HepG2 (cell line): ENCODE measurements at regions not wholly inside any gene's neighbourhood (a gene's known extent, or its start where the extent isn't known, plus 50 kb on each side); places are given as distances from the start of the nearest gene placed in this dataset.

ENCODE experiments used
- ATAC-seq: fragments of 200-7000 bp; cut with Tn5 transposase; 3 replicates; pipeline ENCODE4 v1.9.1; 2020; ENCODE audit warnings: mild to moderate bottlenecking, moderate library complexity
- BruUV-seq: library from RNA; stranded (reverse); fragments of 400-500 nt; replicated peaks from 2 replicates; lab custom pipeline; 2021; lab: Mats Ljungman, UMichigan
- CTCF ChIA-PET: fragments of 300-600 bp; formaldehyde crosslinking; extraction: SDS; loops from one replicate; lab custom pipeline; 2021; ENCODE audit warnings: low total read pairs, inconsistent platforms, low intra/inter-chr PET ratio; lab: Yijun Ruan, JAX
- POLR2A ChIA-PET: fragments of 350-600 bp; sonication (Branson Sonifier 250); formaldehyde crosslinking; loops from one replicate; lab custom pipeline; 2020; ENCODE audit warnings: antibody characterized with exemption, inconsistent platforms; lab: Yijun Ruan, JAX
- DNase-seq: peaks from one replicate; pipeline ENCODE4 v3.0.0-alpha.2; 2015; ENCODE audit warnings: low spot score
- FAIRE-seq: peaks from 3 replicates; lab custom pipeline; 2011; peaks lifted over from hg19 to GRCh38; lab: Jason Lieb, UNC
- H2AFZ ChIP-seq: one replicate; pipeline ENCODE4 v1.6.1; 2011; ENCODE audit warnings: low read length, inconsistent platforms
- H3K27ac ChIP-seq: fragments of 300-600 bp; 3 replicates; pipeline ENCODE4 v1.8.0; 2011; ENCODE audit warnings: mixed run types, mild to moderate bottlenecking, mixed read lengths, low read length, inconsistent platforms; ENCODE audit not compliant: insufficient read depth; ENCODE audit errors: extremely low read length
- H3K27me3 ChIP-seq, 2 experiments: fragments of 200-600 bp in 1 of 2; 2 replicates in 1 of 2; 3 replicates in 1 of 2; pipeline versions ENCODE4 v1.6.0 to v1.8.0; 2011; ENCODE audit warnings: low read length in 2 of 2, mild to moderate bottlenecking in 2 of 2, moderate library complexity in 2 of 2, inconsistent platforms in 1 of 2; ENCODE audit not compliant: insufficient read depth in 2 of 2, control insufficient read depth in 1 of 2
- H3K36me3 ChIP-seq, 2 experiments: fragments of 200-600 bp in 1 of 2; replicated peaks in 1 of 2; 2 replicates in 1 of 2; 3 replicates in 1 of 2; pipeline versions ENCODE4 v1.5.1 to v1.8.0; 2011; ENCODE audit warnings: low read length in 2 of 2, inconsistent platforms in 1 of 2; ENCODE audit not compliant: insufficient read depth in 2 of 2, control insufficient read depth in 1 of 2
- H3K4me1 ChIP-seq: 2 replicates; pipeline ENCODE4 v1.5.1; 2012; ENCODE audit warnings: low read length, inconsistent platforms; ENCODE audit not compliant: insufficient read depth
- H3K4me2 ChIP-seq: 2 replicates; pipeline ENCODE4 v1.6.0; 2011; ENCODE audit warnings: low read depth, low read length, inconsistent platforms
- H3K4me3 ChIP-seq, 3 experiments: fragments of 200-600 bp in 1 of 3; sonication (generic), shearing (Covaris generic) in 1 of 3; replicated peaks in 1 of 3; 2 replicates each; pipeline ENCODE4 v1.5.1; 2011 to 2016; ENCODE audit warnings: low read length in 3 of 3, inconsistent platforms in 2 of 3, low read depth in 2 of 3, mild to moderate bottlenecking in 2 of 3, control low read depth in 1 of 3, mixed read lengths in 1 of 3; ENCODE audit not compliant: insufficient read depth in 1 of 3
- H3K79me2 ChIP-seq: one replicate; pipeline ENCODE4 v1.6.1; 2011; ENCODE audit warnings: low read length, inconsistent platforms; ENCODE audit not compliant: insufficient read depth
- H3K9ac ChIP-seq: 2 replicates; pipeline ENCODE4 v1.6.0; 2011; ENCODE audit warnings: mild to moderate bottlenecking, low read depth, low read length, inconsistent platforms; ENCODE audit not compliant: insufficient read depth
- H3K9me3 ChIP-seq: 2 replicates; pipeline ENCODE4 v1.5.1; 2012; ENCODE audit warnings: mild to moderate bottlenecking, low read length
- H4K20me1 ChIP-seq: 2 replicates; pipeline ENCODE4 v1.6.0; 2011; ENCODE audit warnings: inconsistent platforms, mild to moderate bottlenecking, low read length, moderate library complexity; ENCODE audit not compliant: insufficient read depth
- ASH2L ChIP-seq: fragments of 300-600, 200-600 bp; sonication (generic); IDR thresholded peaks from 2 replicates; pipeline ENCODE4 v1.7.0; 2017; ENCODE audit warnings: low read depth, mild to moderate bottlenecking, moderate library complexity, mixed read lengths, low read length; ENCODE audit not compliant: insufficient read length
- BORCS8-MEF2B ChIP-seq: sonication (generic); formaldehyde crosslinking; IDR thresholded peaks from 2 replicates; pipeline ENCODE4 v1.8.0; 2022; ENCODE audit warnings: mild to moderate bottlenecking, missing genetic modification reagents
- GLI4 ChIP-seq: sonication (generic); formaldehyde crosslinking; IDR thresholded peaks from 2 replicates; pipeline ENCODE4 v1.5.1; 2020; ENCODE audit warnings: missing genetic modification reagents, mild to moderate bottlenecking, moderate library complexity, borderline replicate concordance
- KDM5B ChIP-seq: sonication (generic); formaldehyde crosslinking; IDR thresholded peaks from 2 replicates; pipeline ENCODE4 v1.4.0; 2020; ENCODE audit warnings: missing genetic modification reagents, mild to moderate bottlenecking, borderline replicate concordance
- KLF12 ChIP-seq: sonication (generic); formaldehyde crosslinking; IDR thresholded peaks from 2 replicates; pipeline ENCODE4 v1.4.0; 2020; ENCODE audit warnings: missing genetic modification reagents, borderline replicate concordance
- MYNN ChIP-seq: sonication (generic); formaldehyde crosslinking; IDR thresholded peaks from 2 replicates; pipeline ENCODE4 v1.4.0; 2020; ENCODE audit warnings: mild to moderate bottlenecking, low read depth, missing genetic modification reagents
- PHF8 ChIP-seq: sonication (generic); formaldehyde crosslinking; IDR thresholded peaks from 2 replicates; pipeline ENCODE4 v1.5.0; 2020; ENCODE audit warnings: missing genetic modification reagents
- POLR2AphosphoS2 ChIP-seq: IDR thresholded peaks from 2 replicates; pipeline ENCODE4 v1.6.1; 2011; ENCODE audit warnings: low read depth, low read length, improper control_type of control experiment
- RAD51 ChIP-seq: fragments of 450-650 bp; IDR thresholded peaks from 2 replicates; pipeline ENCODE4 v1.6.1; 2016; ENCODE audit warnings: borderline replicate concordance
- RXRB ChIP-seq: IDR thresholded peaks from 2 replicates; pipeline ENCODE4 v1.6.1; 2016; ENCODE audit warnings: borderline replicate concordance, missing genetic modification reagents, missing compliant biosample characterization
- ZBTB8A ChIP-seq: sonication (generic); formaldehyde crosslinking; IDR thresholded peaks from 2 replicates; pipeline ENCODE4 v1.4.0; 2020; ENCODE audit warnings: mild to moderate bottlenecking, low read depth, missing genetic modification reagents, borderline replicate concordance
- ZC3H13 ChIP-seq: sonication (generic); formaldehyde crosslinking; IDR thresholded peaks from 2 replicates; pipeline ENCODE4 v1.8.1; 2023; ENCODE audit warnings: mild to moderate bottlenecking, missing genetic modification reagents, moderate library complexity
- ZNF331 ChIP-seq: sonication (generic); formaldehyde crosslinking; IDR thresholded peaks from 2 replicates; pipeline ENCODE4 v1.4.0; 2020; ENCODE audit warnings: missing genetic modification reagents
- ZNF431 ChIP-seq: sonication (generic); formaldehyde crosslinking; IDR thresholded peaks from 2 replicates; pipeline ENCODE4 v1.9.0; 2022; ENCODE audit warnings: missing genetic modification reagents, low read depth, mild to moderate bottlenecking, borderline replicate concordance
- ZNF577 ChIP-seq: sonication (generic); formaldehyde crosslinking; IDR thresholded peaks from 2 replicates; pipeline ENCODE4 v1.4.0; 2020; ENCODE audit warnings: mild to moderate bottlenecking, low read depth, missing genetic modification reagents, borderline replicate concordance
- ZNF589 ChIP-seq: sonication (generic); formaldehyde crosslinking; conservative IDR thresholded peaks from 2 replicates; pipeline ENCODE4 v1.8.0; 2022; ENCODE audit warnings: mild to moderate bottlenecking, moderate library complexity, missing genetic modification reagents
- ZSCAN31 ChIP-seq: sonication (generic); formaldehyde crosslinking; IDR thresholded peaks from 2 replicates; pipeline ENCODE4 v1.5.0; 2020; ENCODE audit warnings: low read depth, mild to moderate bottlenecking, missing genetic modification reagents
- WGBS: methylation state at CpG from one replicate; pipeline ENCODE4 v1.1.6; 2017; ENCODE audit warnings: low lambda C conversion rate; 5-methylcytosine and 5-hydroxymethylcytosine counted together
- in situ Hi-C: cut with HindIII; loops from 2 replicates; pipeline ENCODE4 v1.10.0; 2017; ENCODE audit warnings: low pct_unique_long_range_greater_than_20kb; ENCODE audit not compliant: extremely low pct_ligation_motif_present
- intact Hi-C: fragments of 100-400 bp; cut with micrococcal nuclease; formaldehyde crosslinking; loops from one replicate; pipeline ENCODE4 v1.10.0; 2022; ENCODE audit not compliant: unreplicated experiment
- TF ChIP-seq, protein P1 (sequence below): sonication (generic); formaldehyde crosslinking; IDR thresholded peaks from 2 replicates; pipeline ENCODE4 v1.4.0; 2020; ENCODE audit warnings: missing genetic modification reagents
- TF ChIP-seq, protein P2 (sequence below): sonication (generic); formaldehyde crosslinking; IDR thresholded peaks from 2 replicates; pipeline ENCODE4 v1.4.0; 2020; ENCODE audit warnings: mild to moderate bottlenecking, low read depth, missing genetic modification reagents

DNA sequence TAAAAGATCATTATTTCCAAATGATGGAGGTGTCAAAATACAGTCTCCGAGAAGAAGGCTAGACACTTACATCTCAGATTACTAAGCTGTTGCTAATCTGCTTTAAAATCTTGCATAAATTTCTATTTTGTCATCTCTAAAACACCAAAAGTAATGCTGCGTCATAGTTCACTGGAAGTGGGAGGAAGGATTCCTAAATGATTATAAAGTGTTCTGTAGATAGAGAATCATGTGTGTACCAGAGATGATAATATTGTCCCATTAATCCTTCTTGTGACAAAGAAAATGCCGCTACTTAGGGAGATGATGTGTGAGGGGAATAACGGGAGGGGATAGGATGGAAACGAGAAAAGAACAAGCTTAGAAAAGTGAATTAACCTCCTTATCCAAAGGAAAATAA is 268.6 kb downstream of the JRKL start:
- ATAC-seq: no peak
- no peak overlapping the region for H3K4me2 ChIP-seq
- H3K9me3 ChIP-seq: no peaks in the 10 kb centered on the region
- H3K4me1 ChIP-seq: no peaks in the 10 kb centered on the region
- no peak for TF ChIP-seq PHF8 (CRISPR knock-in tag)
- no peak for TF ChIP-seq RXRB (CRISPR knock-in tag)
- no peak for TF ChIP-seq ASH2L
- TF ChIP-seq POLR2AphosphoS2: no peak
- no peak for TF ChIP-seq ZSCAN31 (CRISPR knock-in tag)
- TF ChIP-seq, all 625 proteins: peak for 0
- H3K27ac ChIP-seq: no peak overlapping the region
- no peaks in the 10 kb centered on the region for H3K36me3 ChIP-seq
- H3K4me3 ChIP-seq: no peak overlapping the region
- FAIRE-seq (no peak), DNase-seq (no peak)
- intact Hi-C loops: no loop called here
- no peak overlapping the region for H3K9ac ChIP-seq
- BruUV-seq: no TSS peak
- in situ Hi-C loops: no loop called here
- ChIA-PET CTCF (no interaction called here), POLR2A (no interaction called here)
- no peaks in the 10 kb centered on the region for H3K79me2 ChIP-seq
- no peaks in the 10 kb centered on the region for H3K27me3 ChIP-seq
- no peak overlapping the region for H2AFZ ChIP-seq
- no peaks in the 10 kb centered on the region for H4K20me1 ChIP-seq
- WGBS: 21% methylated on average over 5 of the region's 5 CpGs

DNA sequence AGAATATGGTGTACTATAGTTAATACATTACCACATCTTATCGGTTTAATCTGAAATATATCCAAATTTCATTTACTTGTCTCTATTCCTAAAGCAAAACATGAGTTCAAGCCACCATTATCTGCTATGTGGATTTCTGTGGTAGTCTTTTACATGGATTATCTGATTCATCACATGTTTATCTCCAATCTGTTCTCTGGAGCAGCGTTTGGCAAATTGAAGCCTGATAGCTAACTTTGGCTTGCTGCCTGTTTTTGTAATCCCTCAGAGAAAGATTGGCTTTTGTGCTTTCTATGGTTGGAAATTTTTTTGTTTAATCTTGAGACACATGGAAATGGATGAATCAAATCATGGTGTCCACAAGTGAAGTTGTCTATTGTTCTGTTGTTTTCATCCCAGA is 274.3 kb downstream of the JRKL start:
- Histone ChIP-seq H3K79me2 (no peaks in the 10 kb centered on the region), H4K20me1 (no peaks in the 10 kb centered on the region), H3K36me3 (no peaks in the 10 kb centered on the region), H3K9ac (no peak overlapping the region), H3K27me3 (no peaks in the 10 kb centered on the region), H3K9me3 (no peaks in the 10 kb centered on the region), H3K4me3 (no peak overlapping the region), H3K27ac (no peak overlapping the region), H3K4me1 (no peaks in the 10 kb centered on the region), H2AFZ (no peak overlapping the region), H3K4me2 (no peak overlapping the region)
- 20% methylated on average over 2 of the region's 2 CpGs for WGBS
- ChIA-PET CTCF (no interaction called here), POLR2A (no interaction called here)
- FAIRE-seq (no peak), DNase-seq (no peak), ATAC-seq (no peak)
- intact Hi-C loops (no loop called here), in situ Hi-C loops (no loop called here)
- no TSS peak for BruUV-seq
- TF ChIP-seq, protein P1, sequence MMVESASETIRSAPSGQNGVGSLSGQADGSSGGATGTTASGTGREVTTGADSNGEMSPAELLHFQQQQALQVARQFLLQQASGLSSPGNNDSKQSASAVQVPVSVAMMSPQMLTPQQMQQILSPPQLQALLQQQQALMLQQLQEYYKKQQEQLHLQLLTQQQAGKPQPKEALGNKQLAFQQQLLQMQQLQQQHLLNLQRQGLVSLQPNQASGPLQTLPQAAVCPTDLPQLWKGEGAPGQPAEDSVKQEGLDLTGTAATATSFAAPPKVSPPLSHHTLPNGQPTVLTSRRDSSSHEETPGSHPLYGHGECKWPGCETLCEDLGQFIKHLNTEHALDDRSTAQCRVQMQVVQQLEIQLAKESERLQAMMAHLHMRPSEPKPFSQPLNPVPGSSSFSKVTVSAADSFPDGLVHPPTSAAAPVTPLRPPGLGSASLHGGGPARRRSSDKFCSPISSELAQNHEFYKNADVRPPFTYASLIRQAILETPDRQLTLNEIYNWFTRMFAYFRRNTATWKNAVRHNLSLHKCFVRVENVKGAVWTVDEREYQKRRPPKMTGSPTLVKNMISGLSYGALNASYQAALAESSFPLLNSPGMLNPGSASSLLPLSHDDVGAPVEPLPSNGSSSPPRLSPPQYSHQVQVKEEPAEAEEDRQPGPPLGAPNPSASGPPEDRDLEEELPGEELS (CRISPR knock-in tag): no peak
- TF ChIP-seq GLI4 (no peak), ZNF577 (no peak), MYNN (no peak), ZNF589 (CRISPR knock-in tag) (no peak), BORCS8-MEF2B (no peak), RAD51 (no peak), KLF12 (CRISPR knock-in tag) (no peak), KDM5B (CRISPR knock-in tag) (no peak), ZNF431 (CRISPR knock-in tag) (no peak), ZBTB8A (no peak), ZC3H13 (CRISPR knock-in tag) (no peak), ZNF331 (CRISPR knock-in tag) (no peak)
- TF ChIP-seq, protein P2, sequence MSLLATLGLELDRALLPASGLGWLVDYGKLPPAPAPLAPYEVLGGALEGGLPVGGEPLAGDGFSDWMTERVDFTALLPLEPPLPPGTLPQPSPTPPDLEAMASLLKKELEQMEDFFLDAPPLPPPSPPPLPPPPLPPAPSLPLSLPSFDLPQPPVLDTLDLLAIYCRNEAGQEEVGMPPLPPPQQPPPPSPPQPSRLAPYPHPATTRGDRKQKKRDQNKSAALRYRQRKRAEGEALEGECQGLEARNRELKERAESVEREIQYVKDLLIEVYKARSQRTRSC (CRISPR knock-in tag): no peak
